ENCODE measurements at regions not wholly inside any gene's neighbourhood (a gene's known extent, or its start where the extent isn't known, plus 50 kb on each side); places are given as distances from the start of the nearest gene placed in this dataset.

DNA sequence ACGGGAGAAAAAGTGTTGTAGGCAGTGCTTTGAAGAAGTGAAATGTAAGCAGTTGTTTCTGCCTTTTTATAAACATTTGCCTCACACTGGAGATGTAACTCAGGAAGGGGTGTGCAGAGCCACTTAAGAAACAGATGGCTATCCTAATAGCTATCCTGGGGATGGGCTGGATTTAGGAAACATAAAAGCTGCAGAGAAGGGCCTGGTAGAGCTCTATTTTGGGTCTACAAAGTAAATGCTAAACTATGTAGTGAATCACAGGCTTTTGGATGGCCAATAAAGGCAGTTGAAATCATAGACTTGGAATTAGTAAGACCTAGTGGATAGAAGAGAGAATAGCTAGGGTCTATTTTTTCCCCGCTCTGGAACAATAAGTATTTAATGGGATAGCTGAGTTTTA is 79.9 kb upstream of the AGR3 start:
- TF ChIP-seq, protein P1, sequence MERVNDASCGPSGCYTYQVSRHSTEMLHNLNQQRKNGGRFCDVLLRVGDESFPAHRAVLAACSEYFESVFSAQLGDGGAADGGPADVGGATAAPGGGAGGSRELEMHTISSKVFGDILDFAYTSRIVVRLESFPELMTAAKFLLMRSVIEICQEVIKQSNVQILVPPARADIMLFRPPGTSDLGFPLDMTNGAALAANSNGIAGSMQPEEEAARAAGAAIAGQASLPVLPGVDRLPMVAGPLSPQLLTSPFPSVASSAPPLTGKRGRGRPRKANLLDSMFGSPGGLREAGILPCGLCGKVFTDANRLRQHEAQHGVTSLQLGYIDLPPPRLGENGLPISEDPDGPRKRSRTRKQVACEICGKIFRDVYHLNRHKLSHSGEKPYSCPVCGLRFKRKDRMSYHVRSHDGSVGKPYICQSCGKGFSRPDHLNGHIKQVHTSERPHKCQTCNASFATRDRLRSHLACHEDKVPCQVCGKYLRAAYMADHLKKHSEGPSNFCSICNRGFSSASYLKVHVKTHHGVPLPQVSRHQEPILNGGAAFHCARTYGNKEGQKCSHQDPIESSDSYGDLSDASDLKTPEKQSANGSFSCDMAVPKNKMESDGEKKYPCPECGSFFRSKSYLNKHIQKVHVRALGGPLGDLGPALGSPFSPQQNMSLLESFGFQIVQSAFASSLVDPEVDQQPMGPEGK (CRISPR knock-in tag; IDR thresholded peaks at IDR 0.05; ENCODE audit: borderline replicate concordance): no peak
- TF ChIP-seq CSRNP3 (CRISPR knock-in tag; IDR thresholded peaks at IDR 0.05) (no peak), ZFP3 (CRISPR knock-in tag; IDR thresholded peaks at IDR 0.05) (no peak), POU6F1 (CRISPR knock-in tag; IDR thresholded peaks at IDR 0.05; ENCODE audit: borderline replicate concordance, low read depth) (no peak), TOX (CRISPR knock-in tag; IDR thresholded peaks at IDR 0.05; ENCODE audit: borderline replicate concordance) (no peak), ZC3H10 (CRISPR knock-in tag; IDR thresholded peaks at IDR 0.05) (no peak), ISL1 (CRISPR knock-in tag; IDR thresholded peaks at IDR 0.05) (no peak), ZFP30 (CRISPR knock-in tag; IDR thresholded peaks at IDR 0.05) (no peak), ESRRG (CRISPR knock-in tag; IDR thresholded peaks at IDR 0.05) (no peak), PPARA (CRISPR knock-in tag; IDR thresholded peaks at IDR 0.05; ENCODE audit: borderline replicate concordance) (no peak), ARNTL (CRISPR knock-in tag; IDR thresholded peaks at IDR 0.05; ENCODE audit: borderline replicate concordance, low read depth) (no peak), SNAI2 (CRISPR knock-in tag; IDR thresholded peaks at IDR 0.05) (no peak)

Data from SK-N-SH treated with all-trans-retinoic acid at 6 μM for 48 hours (cell line).